Heart right ventricle (tissue), 16 donors: ENCODE measurements at regions not wholly inside any gene's neighbourhood (a gene's known extent, or its start where the extent isn't known, plus 50 kb on each side); places are given as distances from the start of the nearest gene placed in this dataset.
A peak's percentile ranks its signal among the peaks of the same experiment; 100 is the strongest.

Experiments
- ATAC-seq, 8 donors: fragments of 200-7000 bp; cut with Tn5 transposase; one replicate each; pipeline ENCODE4 v1.9.1; 2020; ENCODE audit warnings: mild to moderate bottlenecking in 8 of 8, moderate library complexity in 8 of 8, moderate number of reproducible peaks in 1 of 8
- DNase-seq, 2 donors: peaks; one replicate each; pipeline ENCODE4 v3.0.0-alpha.2; 2020
- H3K27ac ChIP-seq, 10 donors: fragments of 200-600 bp; sonication (generic) in 2 of 10; one replicate each; pipeline versions ENCODE4 v1.5.0 to v1.8.0; 2020 to 2022; ENCODE audit warnings: mild to moderate bottlenecking in 3 of 10
- H3K27me3 ChIP-seq, 7 donors: fragments of 200-600 bp; one replicate each; pipeline ENCODE4 v1.8.0; 2021 to 2022; ENCODE audit warnings: mild to moderate bottlenecking in 2 of 7
- H3K36me3 ChIP-seq, 9 donors: fragments of 200-600 bp; sonication (generic) in 1 of 9; one replicate each; pipeline versions ENCODE4 v1.5.0 to v1.8.0; 2020 to 2022; ENCODE audit warnings: mild to moderate bottlenecking in 2 of 9
- H3K4me1 ChIP-seq, 9 donors: fragments of 200-600 bp; sonication (generic) in 1 of 9; one replicate each; pipeline versions ENCODE4 v1.5.0 to v1.8.0; 2020 to 2022; ENCODE audit warnings: mild to moderate bottlenecking in 4 of 9
- H3K4me3 ChIP-seq, 10 donors: fragments of 200-600 bp; sonication (generic) in 2 of 10; one replicate each; pipeline versions ENCODE4 v1.5.0 to v1.8.0; 2020 to 2022; ENCODE audit warnings: mild to moderate bottlenecking in 7 of 10, moderate library complexity in 2 of 10
- H3K9me3 ChIP-seq, 11 donors: fragments of 200-600 bp in 10 of 11; sonication (generic) in 2 of 11; one replicate each; pipeline versions ENCODE4 v1.5.0 to v1.8.0; 2013 to 2022; ENCODE audit warnings: mild to moderate bottlenecking in 2 of 11, control low read depth in 1 of 11, moderate library complexity in 1 of 11
- CTCF ChIP-seq, 9 donors: fragments of 200-600 bp; sonication (generic) in 2 of 9; IDR thresholded peaks; one replicate each; pipeline versions ENCODE4 v1.5.0 to v1.8.0; 2021 to 2022; ENCODE audit warnings: antibody characterized with exemption in 9 of 9, mild to moderate bottlenecking in 5 of 9, moderate library complexity in 1 of 9
- WGBS, 2 donors: extraction: QIAGEN DNeasy Blood & Tissue Kit; methylation state at CpG; one replicate each; pipeline ENCODE4 v1.1.7; 2013; ENCODE audit warnings: inconsistent platforms in 1 of 2; 5-methylcytosine and 5-hydroxymethylcytosine counted together
- intact Hi-C, 10 donors: fragments of 100-400 bp; cut with DNase I; formaldehyde crosslinking; loops; one replicate each; pipeline versions ENCODE4 v1.11.1 to v1.14.2; 2022
- donor health status: Arrhythmogenic right ventricular cardiomyopathy.
- donor health status: ischemic (EF 13 %, LVEDD 7.1; RV severe dilation, severe dysfunction).
- donor health status: healthy with polysubstance abuse.
- donor health status: DM: no; HTN: yes; CAD: no.
- donor health status: DM: no; HTN: no; CAD: no.
- donor health status: ischemic (EF 25% LVEDD 6.9; RV normal size, moderate dysfunction).
- donor health status: ischemic (EF 25% LVEDD 5.7; RV mildly dilated, moderate dysfunction).
- donor health status: healthy.
- donor health status: DM: yes; HTN: yes; CAD: no.
- donor health status: Ischemic cardiomyopathy.
- donor health status: ischemic (EF 35%, LVEDD 5.7; RV mildly dilated, moderate dysfunction).
- donor health status: nonischemic (EF 11% LVEDD 7.7; RV severe dilation, severe dysfunction).
- donor health status: DM: yes; HTN: yes; CAD: no.
- donor health status: PGD.
- donor health status: ischemic (EF 29% LVEDD 5.4; RV normal size, mild dysfunction).
- donor health status: nonischemic (EF 23%, LVEDD 6.1; RV moderate dilation, normal function).

- DNase-seq = no peak
- Histone ChIP-seq H3K9me3 (peaks cover 0 to 9% (median 0%) of the 10 kb centered on the region in 11 donors), H3K27ac (no peak overlapping the region), H3K36me3 (no peaks in the 10 kb centered on the region), H3K4me3 (no peak overlapping the region), H3K4me1 (no peaks in the 10 kb centered on the region), H3K27me3 (no peaks in the 10 kb centered on the region)
- 80 to 85% methylated on average over 15 of the region's 15 CpGs for WGBS, 2 donors
- TF ChIP-seq CTCF (IDR thresholded peaks at IDR 0.05) = no peak
- intact Hi-C loops = no loop called here
- ATAC-seq = peak in 1 of 8 donors; percentile 20
Observed at GRCh38 chr6:106866875-106867658, 107.5 kb downstream of the CD24 start.

- H3K27ac ChIP-seq = no peak overlapping the region
- H3K36me3 ChIP-seq = no peaks in the 10 kb centered on the region
- no peak overlapping the region for H3K4me3 ChIP-seq
- 87 to 91% methylated on average over 4 of the region's 4 CpGs for WGBS, 2 donors
- intact Hi-C loops = no loop called here
- no peaks in the 10 kb centered on the region for H3K27me3 ChIP-seq
- no peak for ATAC-seq
- H3K4me1 ChIP-seq = no peaks in the 10 kb centered on the region
- no peak for DNase-seq
- TF ChIP-seq CTCF (IDR thresholded peaks at IDR 0.05) = no peak
- H3K9me3 ChIP-seq = peaks cover 0 to 5% (median 0%) of the 10 kb centered on the region in 11 donors
Observed at GRCh38 chr6:106862858-106863257, 111.7 kb downstream of the CD24 start.

- WGBS, 2 donors = 83 to 87% methylated on average over 4 of the region's 4 CpGs
- no peaks in the 10 kb centered on the region for H3K36me3 ChIP-seq
- TF ChIP-seq CTCF (IDR thresholded peaks at IDR 0.05) = no peak
- peaks cover 0 to 5% (median 0%) of the 10 kb centered on the region in 11 donors for H3K9me3 ChIP-seq
- no peak overlapping the region for H3K27ac ChIP-seq
- intact Hi-C loops = no loop called here
- ATAC-seq (no peak), DNase-seq (no peak)
- no peak overlapping the region for H3K4me3 ChIP-seq
- H3K4me1 ChIP-seq = no peaks in the 10 kb centered on the region
- H3K27me3 ChIP-seq = no peaks in the 10 kb centered on the region
Observed at GRCh38 chr6:106860940-106861339, 113.6 kb downstream of the CD24 start.

- TF ChIP-seq CTCF (IDR thresholded peaks at IDR 0.05) = no peak
- 60 to 66% methylated on average over 3 of the region's 3 CpGs for WGBS, 2 donors
Observed at GRCh38 chr6:106858653-106859092, 115.9 kb downstream of the CD24 start.

More at GRCh38 chr6:106858653-106859092, 115.9 kb downstream of the CD24 start:
- H3K27ac ChIP-seq = no peak overlapping the region
- no peaks in the 10 kb centered on the region for H3K27me3 ChIP-seq
- intact Hi-C loops = no loop called here
- no peak overlapping the region for H3K4me3 ChIP-seq
- no peaks in the 10 kb centered on the region for H3K36me3 ChIP-seq
- H3K9me3 ChIP-seq = peaks cover 0 to 5% (median 0%) of the 10 kb centered on the region in 11 donors
- ATAC-seq = no peak
- no peaks in the 10 kb centered on the region for H3K4me1 ChIP-seq
- DNase-seq = no peak
